ENCODE measurements at regions not wholly inside any gene's neighbourhood (a gene's known extent, or its start where the extent isn't known, plus 50 kb on each side); places are given as distances from the start of the nearest gene placed in this dataset.
"Not testable (repeated sequence)": the region's sequence is repeated elsewhere in the genome, so short reads cannot be mapped to it uniquely, and the experiment has no call there.

GRCh38 chr13:87336346-87336889 lies 334.8 kb upstream of the SLITRK5 start:
- TF ChIP-seq POLR2A, CTCF, POLR2AphosphoS5 (IDR thresholded peaks at IDR 0.05): not testable (repeated sequence)

All from sigmoid colon (tissue), 4 donors.